ENCODE measurements at regions not wholly inside any gene's neighbourhood (a gene's known extent, or its start where the extent isn't known, plus 50 kb on each side); places are given as distances from the start of the nearest gene placed in this dataset.
"Not testable (repeated sequence)": the region's sequence is repeated elsewhere in the genome, so short reads cannot be mapped to it uniquely, and the experiment has no call there.

- DNase-seq (ENCODE audit: low read depth) = no peak
These were observed 857.1 kb upstream of the GBE1 start for GRCh38 chr3:82618594-82618993.

- DNase-seq (ENCODE audit: low read depth) = no peak
These were observed 848.8 kb upstream of the GBE1 start for GRCh38 chr3:82610236-82610635.

DNA sequence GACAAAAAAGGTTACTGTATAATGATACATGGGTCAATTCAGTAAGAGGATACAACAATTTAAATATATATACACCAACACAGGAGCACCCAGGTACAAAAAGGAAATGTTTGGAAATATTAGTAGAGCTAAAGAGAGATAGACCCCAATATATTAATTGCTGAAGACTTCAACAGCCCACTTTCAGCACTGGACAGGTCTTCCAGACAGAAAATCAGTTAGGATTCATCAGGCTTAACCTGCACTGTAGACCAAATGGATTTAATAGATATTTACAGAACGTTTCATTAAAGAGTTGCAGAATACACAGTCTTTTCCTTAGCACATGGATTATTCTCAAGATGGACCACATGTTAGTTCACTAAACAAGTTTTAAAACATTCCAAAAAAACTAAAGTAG lies 845.9 kb upstream of the GBE1 start:
- no peak for DNase-seq (ENCODE audit: low read depth)

DNA sequence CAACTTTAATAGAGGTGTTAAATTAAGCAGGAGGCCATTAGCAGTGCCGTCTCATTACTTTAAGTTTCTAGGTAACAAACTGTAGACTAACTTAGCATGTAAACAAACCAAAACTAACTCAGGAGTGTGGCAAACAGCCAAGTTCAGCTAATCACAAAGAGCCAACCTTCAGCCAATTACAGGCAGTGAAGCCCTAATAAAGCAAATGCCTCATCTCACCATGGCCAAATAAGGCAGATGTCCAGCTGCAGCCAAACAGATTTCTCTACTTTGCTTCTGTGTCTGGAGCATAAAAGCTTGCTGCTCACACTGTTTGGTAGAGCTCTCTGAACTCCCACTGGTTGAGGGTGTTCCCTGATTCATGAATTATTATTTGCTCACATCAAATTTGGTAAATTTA lies 835.4 kb upstream of the GBE1 start:
- no peak for DNase-seq (ENCODE audit: low read depth)

DNA sequence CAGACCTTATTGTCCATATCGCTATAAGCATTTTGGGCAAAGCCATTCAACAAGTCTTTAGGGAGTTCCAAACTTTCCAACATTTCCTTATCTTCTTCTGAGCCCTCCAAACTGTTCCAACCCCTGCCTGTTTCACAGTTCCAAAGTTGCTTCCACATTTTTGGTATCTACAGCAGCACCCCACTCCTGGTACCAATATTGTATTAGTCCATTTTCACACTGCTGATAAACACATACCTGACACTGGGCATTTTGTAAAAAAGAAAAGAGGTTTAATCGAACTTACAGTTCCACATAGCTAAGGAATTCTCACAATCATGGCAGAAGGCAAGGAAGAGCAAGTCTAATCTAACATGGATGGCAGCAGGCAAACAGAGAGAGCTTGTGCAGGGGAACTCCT lies 834.1 kb upstream of the GBE1 start:
- no peak for DNase-seq (ENCODE audit: low read depth)

DNA sequence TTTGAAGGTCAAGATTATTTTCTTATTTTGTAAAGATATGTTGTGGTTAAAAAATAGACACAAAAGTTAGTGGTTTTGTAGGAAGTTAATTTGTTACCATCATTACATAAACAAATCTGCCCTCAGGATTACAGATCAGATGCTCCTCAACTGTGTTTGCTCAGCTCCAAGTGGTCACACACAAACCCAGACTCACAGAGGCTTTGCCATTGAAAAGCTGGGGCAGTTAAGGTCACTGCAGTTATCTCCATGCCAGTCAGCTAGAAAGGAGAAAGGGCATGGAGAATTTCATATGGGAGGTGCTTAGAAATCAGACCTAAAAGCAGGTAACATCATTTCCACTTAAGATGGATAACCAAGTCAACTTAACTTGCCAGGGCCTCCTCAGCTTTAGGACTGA lies 825.7 kb upstream of the GBE1 start:
- DNase-seq (ENCODE audit: low read depth) = no peak

DNA sequence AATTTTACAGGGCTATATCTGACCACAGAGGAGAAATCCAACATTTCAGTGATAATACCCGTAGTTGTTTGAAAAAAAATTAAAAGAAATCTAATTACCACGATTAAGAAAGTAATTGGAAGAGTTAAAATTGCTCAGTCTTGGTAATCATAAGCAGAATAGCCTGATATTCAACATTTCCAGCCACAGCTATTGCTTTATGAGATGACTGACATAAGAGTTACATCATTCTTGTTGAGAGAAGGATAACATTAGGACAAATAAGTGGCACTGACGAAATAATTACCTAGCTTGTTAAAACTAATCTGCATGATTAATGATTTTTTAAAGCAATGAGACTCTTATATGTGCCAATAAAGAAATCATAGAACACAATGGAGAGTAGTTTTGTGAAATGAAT lies 825.0 kb upstream of the GBE1 start:
- DNase-seq (ENCODE audit: low read depth) = no peak

DNA sequence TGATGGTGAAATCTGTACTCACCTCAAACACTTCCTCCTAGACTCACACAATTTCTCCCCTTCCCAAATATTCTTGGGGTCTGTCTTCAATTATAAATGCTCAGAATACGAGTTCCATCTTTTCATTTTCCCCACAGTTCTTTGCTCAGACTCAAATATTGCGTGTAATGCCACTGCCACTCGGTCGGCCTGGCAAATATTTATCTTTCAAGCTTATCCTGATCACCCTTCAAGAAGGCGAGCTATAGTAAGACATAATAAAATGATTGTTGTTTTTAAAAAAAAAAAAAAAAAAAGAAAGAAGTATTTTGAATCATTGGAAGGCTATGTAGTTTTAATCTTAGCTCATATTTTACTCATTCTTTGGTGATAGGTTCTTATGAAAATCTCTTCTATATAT lies 824.6 kb upstream of the GBE1 start:
- not testable (repeated sequence) for DNase-seq (ENCODE audit: low read depth)

DNA sequence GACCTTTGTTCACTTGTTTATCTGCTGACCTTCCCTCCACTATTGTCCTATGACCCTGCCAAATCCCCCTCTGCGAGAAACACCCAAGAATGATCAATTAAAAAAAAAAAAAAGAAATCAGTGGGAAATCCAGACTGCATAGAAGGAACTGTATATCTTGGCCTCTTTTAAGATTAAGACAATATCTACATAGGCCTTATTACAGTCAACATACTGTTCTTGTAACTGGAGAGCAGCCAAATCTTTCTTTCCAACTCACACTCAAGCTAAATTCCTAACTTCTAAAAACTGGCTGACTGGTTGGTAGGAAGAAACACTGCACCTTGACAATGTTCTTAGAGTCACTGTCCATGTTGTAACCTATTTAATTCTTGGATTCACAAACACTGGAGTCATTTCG lies 824.1 kb upstream of the GBE1 start:
- DNase-seq (ENCODE audit: low read depth) = not testable (repeated sequence)

DNA sequence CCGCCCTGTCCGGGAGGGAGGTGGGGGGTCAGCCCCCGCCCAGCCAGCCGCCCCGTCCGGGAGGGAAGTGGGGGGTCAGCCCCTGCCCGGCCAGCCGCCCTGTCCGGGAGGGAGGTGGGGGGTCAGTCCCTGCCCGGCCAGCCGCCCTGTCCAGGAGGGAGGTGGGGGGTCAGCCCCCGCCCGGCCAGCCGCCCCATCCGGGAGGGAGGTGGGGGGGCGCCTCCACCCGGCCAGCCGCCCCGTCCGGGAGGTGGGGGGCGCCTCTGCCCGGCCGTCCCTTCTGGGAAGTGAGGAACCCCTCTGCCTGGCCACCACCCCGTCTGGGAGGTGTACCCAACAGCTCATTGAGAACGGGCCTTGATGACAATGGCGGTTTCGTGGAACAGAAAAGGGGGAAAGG lies 823.4 kb upstream of the GBE1 start:
- DNase-seq (ENCODE audit: low read depth) = not testable (repeated sequence)

GRCh38 chr3:82584415-82584814 lies 823.0 kb upstream of the GBE1 start:
- DNase-seq (ENCODE audit: low read depth) = not testable (repeated sequence)

DNA sequence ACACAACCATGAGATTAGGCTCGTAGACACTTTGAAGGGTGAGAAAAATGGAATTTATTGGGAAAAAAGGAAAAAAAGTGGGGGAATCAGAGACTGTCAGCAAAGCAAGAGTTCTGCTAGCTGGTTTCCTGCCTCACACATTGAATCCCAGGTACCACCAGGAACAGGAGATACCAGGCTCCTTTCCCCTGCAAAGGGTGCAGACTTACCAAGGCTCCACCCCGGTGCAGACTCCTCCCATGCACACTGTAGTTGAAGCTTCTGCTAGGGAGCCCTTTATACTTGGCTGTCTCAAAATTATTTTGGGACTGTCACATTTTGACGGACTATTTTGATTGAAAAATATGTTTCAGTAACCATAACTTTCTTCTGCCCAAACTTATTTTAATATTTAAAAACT lies 819.9 kb upstream of the GBE1 start:
- DNase-seq (ENCODE audit: low read depth) = no peak

DNA sequence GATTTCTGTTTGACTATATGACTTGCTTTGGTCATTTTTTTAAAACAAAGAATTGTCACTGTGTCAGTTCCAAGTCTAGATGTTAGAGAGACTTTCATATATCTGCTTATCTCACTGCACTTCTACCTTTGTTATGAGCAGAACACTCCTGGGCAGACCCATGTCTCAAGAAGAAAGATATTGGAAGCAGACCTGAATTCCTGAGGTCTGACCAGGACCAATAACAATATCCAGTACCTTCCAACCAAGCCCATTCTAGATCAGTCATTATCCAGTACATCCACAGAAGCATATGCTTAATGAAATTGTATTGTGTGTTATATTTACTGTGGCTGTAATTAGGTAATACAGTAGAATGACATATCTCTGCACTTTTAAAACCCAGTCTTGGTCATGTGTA lies 811.3 kb upstream of the GBE1 start:
- DNase-seq (ENCODE audit: low read depth) = no peak

GRCh38 chr3:82568776-82569338 lies 807.4 kb upstream of the GBE1 start:
- no peak for DNase-seq (ENCODE audit: low read depth)

DNA sequence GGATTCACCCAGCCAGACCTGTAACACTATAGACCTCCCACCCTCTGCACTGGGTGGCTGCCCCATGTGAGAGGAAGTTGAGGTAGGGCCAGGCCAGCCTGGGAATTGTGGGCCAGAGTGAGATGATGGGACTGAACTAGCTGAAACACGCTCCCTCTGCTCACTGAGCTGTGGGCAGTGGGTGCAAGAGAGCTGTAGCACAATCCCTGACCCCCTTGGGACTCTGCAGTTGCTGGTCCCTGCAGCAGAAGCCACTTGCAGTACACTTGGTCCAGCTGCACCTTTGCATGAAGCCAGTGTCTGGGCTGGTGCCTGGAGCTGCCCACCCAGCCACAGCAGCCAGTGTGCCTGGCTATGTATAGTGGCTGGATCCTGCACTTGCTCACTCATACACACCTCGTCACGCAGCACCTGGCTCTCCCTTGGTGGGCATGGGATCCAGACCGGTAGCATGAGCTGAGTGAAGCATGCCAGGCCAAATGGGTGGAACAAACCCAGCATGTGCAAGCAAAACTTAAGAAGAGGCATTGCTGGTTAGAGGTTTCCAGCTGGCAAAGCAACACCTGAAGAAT lies 805.7 kb upstream of the GBE1 start:
- no peak for DNase-seq (ENCODE audit: low read depth)

DNA sequence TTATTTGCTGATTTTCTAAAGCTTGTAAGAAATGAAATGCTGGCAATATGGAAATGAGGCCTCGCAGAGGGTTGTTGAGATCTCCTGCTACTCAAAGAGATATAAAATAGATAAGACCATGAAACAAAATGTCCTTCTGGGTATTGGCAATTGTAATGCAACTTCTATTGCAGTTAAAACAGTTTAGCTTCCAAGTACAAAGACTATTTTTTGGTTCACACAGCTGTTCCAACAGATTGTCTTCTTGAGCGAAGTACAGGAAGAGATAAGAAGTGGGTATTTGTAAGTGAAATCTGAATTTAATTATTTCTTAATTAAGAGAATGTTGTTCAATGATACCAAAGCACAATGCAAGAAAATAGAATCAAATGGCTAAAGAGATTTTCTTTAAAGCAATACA lies 801.5 kb upstream of the GBE1 start:
- no peak for DNase-seq (ENCODE audit: low read depth)

DNA sequence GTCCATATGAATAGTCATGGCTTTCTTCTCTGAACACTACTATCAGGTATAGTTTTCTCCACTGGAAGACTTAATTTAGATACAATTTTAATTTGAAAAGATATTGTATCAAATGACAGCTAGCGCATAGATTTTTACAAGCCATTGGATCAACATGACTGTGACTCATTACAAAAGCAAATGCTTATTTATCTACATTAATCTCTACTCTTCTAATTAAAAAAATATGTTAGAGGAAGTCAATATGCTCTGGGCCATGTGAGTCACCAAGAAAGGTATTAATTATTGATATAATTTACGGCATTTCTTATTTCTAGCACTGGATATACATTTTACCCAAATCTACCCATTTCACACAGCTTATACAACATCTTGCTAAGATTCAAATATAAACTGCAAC lies 800.3 kb upstream of the GBE1 start:
- no peak for DNase-seq (ENCODE audit: low read depth)

- DNase-seq (ENCODE audit: low read depth) = no peak
These were observed 796.6 kb upstream of the GBE1 start for GRCh38 chr3:82558081-82558480.

DNA sequence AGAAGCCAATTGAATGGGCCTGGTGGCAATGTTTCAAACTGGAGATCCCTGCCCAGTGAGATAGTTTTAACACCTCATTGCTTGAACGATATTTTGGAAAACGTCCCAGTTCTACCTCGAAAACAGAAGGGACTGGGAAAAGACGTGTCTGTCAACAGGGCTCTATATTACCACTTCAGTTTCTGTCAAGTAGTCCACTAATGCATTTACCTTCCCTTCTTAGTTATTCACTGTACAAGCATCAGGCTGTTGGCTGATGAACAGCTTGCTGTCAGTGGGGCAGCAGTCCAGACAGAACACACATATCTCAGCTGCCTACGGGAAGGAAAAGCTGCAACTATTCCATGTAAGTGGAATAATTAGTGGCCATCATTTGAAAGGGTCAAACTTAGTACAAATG lies 794.7 kb upstream of the GBE1 start:
- no peak for DNase-seq (ENCODE audit: low read depth)

GRCh38 chr3:82542556-82542955 lies 781.1 kb upstream of the GBE1 start:
- not testable (repeated sequence) for DNase-seq (ENCODE audit: low read depth)

DNA sequence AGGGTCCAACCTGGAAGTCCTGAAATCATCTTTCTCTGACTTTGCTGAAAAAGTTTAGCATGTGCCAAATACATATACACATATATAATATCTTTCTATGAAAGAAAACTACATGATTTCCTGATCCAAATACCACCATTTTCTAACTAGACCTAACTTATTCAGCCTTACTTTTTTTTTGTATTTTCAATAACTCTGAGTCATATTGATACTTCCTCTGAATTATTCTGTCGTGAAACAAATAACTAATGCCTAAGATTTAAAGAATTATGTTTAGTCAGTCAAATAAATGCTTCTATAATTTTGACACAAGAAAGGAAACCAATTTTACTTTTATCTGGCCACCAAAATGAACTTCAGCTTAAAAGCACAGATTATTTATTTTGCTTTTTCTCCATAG lies 760.2 kb upstream of the GBE1 start:
- DNase-seq (ENCODE audit: low read depth) = no peak

- no peak for DNase-seq (ENCODE audit: low read depth)
These were observed 759.4 kb upstream of the GBE1 start for GRCh38 chr3:82520846-82521245.

DNA sequence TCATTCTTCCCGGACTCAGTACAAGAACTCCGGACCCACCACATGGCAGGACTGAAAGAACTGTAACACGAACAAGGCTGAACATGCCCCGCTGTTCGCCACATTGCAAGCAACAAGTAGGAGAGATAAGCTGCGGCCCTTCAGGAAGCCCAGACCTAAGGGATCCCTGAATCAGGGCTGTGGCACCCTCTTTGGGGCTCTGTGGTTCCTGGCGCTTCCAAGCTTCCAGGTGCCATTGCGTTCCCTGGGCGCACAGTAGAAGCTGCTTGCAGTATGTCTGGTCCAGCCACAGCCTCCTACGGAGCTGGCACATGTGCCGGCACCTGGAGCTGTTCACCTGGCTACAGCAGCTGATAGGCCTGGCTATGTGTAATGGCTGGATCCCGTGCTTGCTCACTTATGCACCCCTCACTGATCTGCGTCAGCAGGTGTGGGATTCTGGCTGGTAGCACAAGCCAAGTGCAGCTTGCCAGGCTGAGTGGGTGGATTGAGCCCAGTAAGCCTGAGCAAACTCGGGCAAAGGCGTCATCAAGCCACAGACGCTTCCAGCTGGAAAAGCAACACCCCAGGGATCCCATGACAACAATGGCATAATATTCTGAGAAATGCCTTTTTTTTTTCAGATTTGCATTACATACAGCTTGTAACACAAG lies 748.6 kb upstream of the GBE1 start:
- no peak for DNase-seq (ENCODE audit: low read depth)

Measured in Daoy (cell line).